SK-N-SH (cell line): ENCODE measurements at regions not wholly inside any gene's neighbourhood (a gene's known extent, or its start where the extent isn't known, plus 50 kb on each side); places are given as distances from the start of the nearest gene placed in this dataset.

ENCODE experiments used
- CTCF ChIA-PET: fragments of 300-600, 350-600 bp; formaldehyde crosslinking; extraction: SDS; loops from one replicate; lab custom pipeline; 2021; lab: Yijun Ruan, JAX
- POLR2A ChIA-PET: fragments of 350-600 bp; sonication (Branson Sonifier 250); formaldehyde crosslinking; extraction: SDS; loops from one replicate; lab custom pipeline; 2020; ENCODE audit warnings: antibody characterized with exemption, inconsistent platforms; lab: Yijun Ruan, JAX
- DNase-seq: peaks from one replicate; pipeline ENCODE4 v3.0.0; 2012
- H2AFZ ChIP-seq: fragments of 200-600 bp; sonication (generic); 2 replicates; pipeline ENCODE4 v1.8.1; 2016; ENCODE audit warnings: antibody characterized with exemption, mild to moderate bottlenecking, low read depth
- H3F3A ChIP-seq: fragments of 200-600 bp; sonication (generic); replicated peaks from 2 replicates; pipeline ENCODE3; 2016; ENCODE audit warnings: antibody characterized with exemption, mild to moderate bottlenecking; ENCODE audit not compliant: insufficient read depth
- H3K27ac ChIP-seq, 2 experiments: fragments of 200-500 bp in 1 of 2; fragments of 200-600 bp in 1 of 2; sonication (Bioruptor generic) in 1 of 2; sonication (generic), shearing (Covaris generic) in 1 of 2; 2 replicates each; pipeline versions ENCODE4 v1.5.1 to v1.6.1; 2014 to 2016; ENCODE audit warnings: low read depth in 2 of 2, inconsistent platforms in 1 of 2, low read length in 1 of 2, mild to moderate bottlenecking in 1 of 2, mixed read lengths in 1 of 2
- H3K27me3 ChIP-seq: fragments of 200-600 bp; sonication (generic), shearing (Covaris generic); 2 replicates; pipeline ENCODE4 v1.6.1; 2016; ENCODE audit warnings: mixed run types; ENCODE audit not compliant: insufficient read depth
- H3K36me3 ChIP-seq, 2 experiments: fragments of 200-500 bp in 1 of 2; fragments of 200-600 bp in 1 of 2; sonication (Bioruptor generic) in 1 of 2; sonication (generic) in 1 of 2; replicated peaks in 1 of 2; 2 replicates each; pipeline versions ENCODE3 to v1.5.1; 2014 to 2016; ENCODE audit warnings: low read length in 1 of 2, mild to moderate bottlenecking in 1 of 2; ENCODE audit not compliant: insufficient read depth in 2 of 2, control insufficient read depth in 1 of 2
- H3K4me1 ChIP-seq, 2 experiments: fragments of 200-500 bp in 1 of 2; fragments of 200-600 bp in 1 of 2; sonication (Bioruptor generic) in 1 of 2; sonication (generic), shearing (Covaris generic) in 1 of 2; 2 replicates each; pipeline versions ENCODE4 v1.5.1 to v1.6.1; 2014 to 2016; ENCODE audit warnings: low read depth in 1 of 2, low read length in 1 of 2, mixed run types in 1 of 2; ENCODE audit not compliant: insufficient read depth in 2 of 2, control insufficient read depth in 1 of 2
- H3K4me2 ChIP-seq: fragments of 200-600 bp; sonication (generic), shearing (Covaris generic); 2 replicates; pipeline ENCODE4 v1.6.1; 2017; ENCODE audit warnings: mixed run types
- H3K4me3 ChIP-seq, 2 experiments: fragments of 200-500 bp in 1 of 2; fragments of 200-600 bp in 1 of 2; sonication (Bioruptor generic) in 1 of 2; sonication (generic), shearing (Covaris generic) in 1 of 2; 2 replicates each; pipeline versions ENCODE4 v1.5.1 to v1.8.1; 2014 to 2016; ENCODE audit warnings: low read depth in 2 of 2, inconsistent platforms in 1 of 2, low read length in 1 of 2, mild to moderate bottlenecking in 1 of 2, mixed read lengths in 1 of 2, moderate library complexity in 1 of 2
- H3K79me2 ChIP-seq: fragments of 200-600 bp; sonication (generic); 2 replicates; pipeline ENCODE4 v1.8.1; 2017; ENCODE audit warnings: mild to moderate bottlenecking; ENCODE audit not compliant: insufficient read depth
- H3K9ac ChIP-seq: fragments of 200-600 bp; sonication (generic); 2 replicates; pipeline ENCODE4 v1.6.1; 2017; ENCODE audit warnings: mixed run types
- H3K9me2 ChIP-seq: fragments of 200-600 bp; sonication (generic); 2 replicates; pipeline ENCODE4 v1.6.1; 2017; ENCODE audit warnings: mixed run types
- H3K9me3 ChIP-seq: fragments of 200-600 bp; sonication (generic); 2 replicates; pipeline ENCODE4 v1.6.1; 2017; ENCODE audit warnings: mixed run types, mild to moderate bottlenecking, moderate library complexity
- H4K20me1 ChIP-seq: fragments of 200-600 bp; sonication (generic); 2 replicates; pipeline ENCODE4 v1.6.1; 2017; ENCODE audit warnings: mild to moderate bottlenecking, mixed run types; ENCODE audit not compliant: insufficient read depth
- CHD2 ChIP-seq: fragments of 150-350 bp; IDR thresholded peaks from 2 replicates; pipeline ENCODE4 v1.6.1; 2018; ENCODE audit warnings: low read length; ENCODE audit not compliant: partially characterized antibody
- CTCF ChIP-seq: fragments of 200-600 bp; sonication (generic); IDR thresholded peaks from 2 replicates; pipeline ENCODE4 v1.6.1; 2017; ENCODE audit warnings: antibody characterized with exemption, mild to moderate bottlenecking, moderate library complexity
- ELF1 ChIP-seq: IDR thresholded peaks from 2 replicates; pipeline ENCODE4 v1.4.0; 2012
- EP300 ChIP-seq, 2 experiments: IDR thresholded peaks; 2 replicates each; pipeline versions ENCODE4 v1.4.0 to v1.6.1; 2012; ENCODE audit warnings: borderline replicate concordance in 1 of 2, low read depth in 1 of 2, low read length in 1 of 2
- EZH2phosphoT487 ChIP-seq: fragments of 200-600 bp; sonication (generic); IDR thresholded peaks from 2 replicates; pipeline ENCODE4 v1.6.1; 2017; ENCODE audit warnings: low read depth, mixed run types, mild to moderate bottlenecking, antibody characterized with exemption, moderate library complexity, borderline replicate concordance
- FOXM1 ChIP-seq: IDR thresholded peaks from 2 replicates; pipeline ENCODE4 v1.4.0; 2012; ENCODE audit warnings: low read depth, mild to moderate bottlenecking
- MXI1 ChIP-seq: IDR thresholded peaks from 2 replicates; pipeline ENCODE4 v1.6.1; 2012; ENCODE audit warnings: mild to moderate bottlenecking, low read depth, low read length, improper control_type of control experiment
- NFIC ChIP-seq: IDR thresholded peaks from 2 replicates; pipeline ENCODE4 v1.4.0; 2012; ENCODE audit warnings: borderline replicate concordance
- REST ChIP-seq: IDR thresholded peaks from 2 replicates; pipeline ENCODE4 v1.6.1; 2012; ENCODE audit warnings: mild to moderate bottlenecking, low read depth, low read length, moderate library complexity
- RXRA ChIP-seq: IDR thresholded peaks from 2 replicates; pipeline ENCODE4 v1.4.0; 2012; ENCODE audit warnings: low read depth, mild to moderate bottlenecking, borderline replicate concordance
- SMC3 ChIP-seq: IDR thresholded peaks from 2 replicates; pipeline ENCODE4 v1.6.1; 2012; ENCODE audit warnings: low read depth, low read length, improper control_type of control experiment
- YY1 ChIP-seq: IDR thresholded peaks from 2 replicates; pipeline ENCODE4 v1.4.0; 2012; ENCODE audit warnings: low read depth, mild to moderate bottlenecking
- WGBS: methylation state at CpG from one replicate; pipeline ENCODE4 v1.1.6; 2017; ENCODE audit warnings: low lambda C conversion rate; 5-methylcytosine and 5-hydroxymethylcytosine counted together
- TF ChIP-seq, protein P1 (sequence below): fragments of 150-350 bp; IDR thresholded peaks from 2 replicates; pipeline ENCODE4 v1.6.1; 2017; ENCODE audit warnings: antibody characterized with exemption, low read length, low read depth, borderline replicate concordance
- TF ChIP-seq, protein P2 (sequence below): IDR thresholded peaks from 2 replicates; pipeline ENCODE4; 2012

- no peaks in the 10 kb centered on the region for H3K9me2 ChIP-seq
- H3K27me3 ChIP-seq: no peaks in the 10 kb centered on the region
- no peak overlapping the region; the same call in 1 of the 2 replicates for H2AFZ ChIP-seq
- H4K20me1 ChIP-seq: no peaks in the 10 kb centered on the region
- H3F3A ChIP-seq: no peaks in the 10 kb centered on the region
- no peak for DNase-seq
- no peaks in the 10 kb centered on the region for H3K9me3 ChIP-seq
- POLR2A ChIA-PET: no interaction called here
- H3K4me3 ChIP-seq: peak overlapping the region in 1 of 2 experiments; percentile 36; a peak in 1 of 4 replicates
- no peak overlapping the region for H3K27ac ChIP-seq
- CTCF ChIA-PET: interaction anchor here (1.1 to 2.8 kb wide), 3 partner anchors 16 to 201 kb away, joined by 3 to 11 read pairs (median 10); no protein-coding TSS in a partner anchor
- H3K9ac ChIP-seq: no peak overlapping the region
- TF ChIP-seq SMC3 (no peak), RXRA (no peak), FOXM1 (no peak), EZH2phosphoT487 (no peak), REST (no peak), EP300 (IDR thresholded peaks at IDR 0.05; ENCODE audit: borderline replicate concordance in 1 of 2, low read depth in 1 of 2, low read length in 1 of 2) (no peak), MXI1 (no peak), ELF1 (no peak), CHD2 (no peak), NFIC (no peak), CTCF (no peak), YY1 (no peak)
- TF ChIP-seq, protein P1, sequence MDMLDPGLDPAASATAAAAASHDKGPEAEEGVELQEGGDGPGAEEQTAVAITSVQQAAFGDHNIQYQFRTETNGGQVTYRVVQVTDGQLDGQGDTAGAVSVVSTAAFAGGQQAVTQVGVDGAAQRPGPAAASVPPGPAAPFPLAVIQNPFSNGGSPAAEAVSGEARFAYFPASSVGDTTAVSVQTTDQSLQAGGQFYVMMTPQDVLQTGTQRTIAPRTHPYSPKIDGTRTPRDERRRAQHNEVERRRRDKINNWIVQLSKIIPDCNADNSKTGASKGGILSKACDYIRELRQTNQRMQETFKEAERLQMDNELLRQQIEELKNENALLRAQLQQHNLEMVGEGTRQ: no peak
- TF ChIP-seq, protein P2, sequence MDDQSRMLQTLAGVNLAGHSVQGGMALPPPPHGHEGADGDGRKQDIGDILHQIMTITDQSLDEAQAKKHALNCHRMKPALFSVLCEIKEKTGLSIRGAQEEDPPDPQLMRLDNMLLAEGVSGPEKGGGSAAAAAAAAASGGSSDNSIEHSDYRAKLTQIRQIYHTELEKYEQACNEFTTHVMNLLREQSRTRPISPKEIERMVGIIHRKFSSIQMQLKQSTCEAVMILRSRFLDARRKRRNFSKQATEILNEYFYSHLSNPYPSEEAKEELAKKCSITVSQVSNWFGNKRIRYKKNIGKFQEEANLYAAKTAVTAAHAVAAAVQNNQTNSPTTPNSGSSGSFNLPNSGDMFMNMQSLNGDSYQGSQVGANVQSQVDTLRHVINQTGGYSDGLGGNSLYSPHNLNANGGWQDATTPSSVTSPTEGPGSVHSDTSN: no peak
- TF ChIP-seq, all 33 proteins: peak for 0
- H3K36me3 ChIP-seq: no peaks in the 10 kb centered on the region
- H3K4me1 ChIP-seq: peaks cover 0 to 4% of the 10 kb centered on the region in 2 experiments; a peak in 1 of 4 replicates
- H3K79me2 ChIP-seq: no peaks in the 10 kb centered on the region
- H3K4me2 ChIP-seq: no peak overlapping the region
- 80% methylated on average over 2 of the region's 2 CpGs for WGBS
These were observed 379.3 kb upstream of the DCN start for GRCh38 chr12:91561958-91562325.
